ENCODE measurements at regions not wholly inside any gene's neighbourhood (a gene's known extent, or its start where the extent isn't known, plus 50 kb on each side); places are given as distances from the start of the nearest gene placed in this dataset.

DNA sequence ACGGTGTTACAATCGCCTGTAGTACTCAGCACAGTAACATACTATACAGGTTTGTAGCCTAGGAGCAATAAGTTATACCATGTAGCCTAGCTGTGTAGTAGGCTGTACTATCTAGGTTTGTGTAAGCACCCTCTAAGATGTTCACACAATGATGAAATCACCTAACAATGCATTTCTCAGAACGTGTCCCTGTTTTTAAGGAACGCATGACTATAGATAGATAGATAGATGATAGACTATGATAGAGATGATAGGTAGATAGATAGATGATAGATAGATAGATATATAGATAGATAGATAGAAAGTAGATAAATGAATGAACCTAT is 203.9 kb downstream of the FAM76B start:
- no peak for ATAC-seq (ENCODE audit: insufficient read depth, low read depth)
- TF ChIP-seq, protein P1, sequence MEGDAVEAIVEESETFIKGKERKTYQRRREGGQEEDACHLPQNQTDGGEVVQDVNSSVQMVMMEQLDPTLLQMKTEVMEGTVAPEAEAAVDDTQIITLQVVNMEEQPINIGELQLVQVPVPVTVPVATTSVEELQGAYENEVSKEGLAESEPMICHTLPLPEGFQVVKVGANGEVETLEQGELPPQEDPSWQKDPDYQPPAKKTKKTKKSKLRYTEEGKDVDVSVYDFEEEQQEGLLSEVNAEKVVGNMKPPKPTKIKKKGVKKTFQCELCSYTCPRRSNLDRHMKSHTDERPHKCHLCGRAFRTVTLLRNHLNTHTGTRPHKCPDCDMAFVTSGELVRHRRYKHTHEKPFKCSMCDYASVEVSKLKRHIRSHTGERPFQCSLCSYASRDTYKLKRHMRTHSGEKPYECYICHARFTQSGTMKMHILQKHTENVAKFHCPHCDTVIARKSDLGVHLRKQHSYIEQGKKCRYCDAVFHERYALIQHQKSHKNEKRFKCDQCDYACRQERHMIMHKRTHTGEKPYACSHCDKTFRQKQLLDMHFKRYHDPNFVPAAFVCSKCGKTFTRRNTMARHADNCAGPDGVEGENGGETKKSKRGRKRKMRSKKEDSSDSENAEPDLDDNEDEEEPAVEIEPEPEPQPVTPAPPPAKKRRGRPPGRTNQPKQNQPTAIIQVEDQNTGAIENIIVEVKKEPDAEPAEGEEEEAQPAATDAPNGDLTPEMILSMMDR (IDR thresholded peaks at IDR 0.05; ENCODE audit: borderline replicate concordance, extremely low read depth, low read length, poor library complexity, severe bottlenecking), result no peak
- no peak for TF ChIP-seq EZH2 (IDR thresholded peaks at IDR 0.05; ENCODE audit: borderline replicate concordance, low read depth, low read length, severe bottlenecking)
- H3K4me2 ChIP-seq (ENCODE audit: insufficient read depth, low read length), result no peak overlapping the region

DNA sequence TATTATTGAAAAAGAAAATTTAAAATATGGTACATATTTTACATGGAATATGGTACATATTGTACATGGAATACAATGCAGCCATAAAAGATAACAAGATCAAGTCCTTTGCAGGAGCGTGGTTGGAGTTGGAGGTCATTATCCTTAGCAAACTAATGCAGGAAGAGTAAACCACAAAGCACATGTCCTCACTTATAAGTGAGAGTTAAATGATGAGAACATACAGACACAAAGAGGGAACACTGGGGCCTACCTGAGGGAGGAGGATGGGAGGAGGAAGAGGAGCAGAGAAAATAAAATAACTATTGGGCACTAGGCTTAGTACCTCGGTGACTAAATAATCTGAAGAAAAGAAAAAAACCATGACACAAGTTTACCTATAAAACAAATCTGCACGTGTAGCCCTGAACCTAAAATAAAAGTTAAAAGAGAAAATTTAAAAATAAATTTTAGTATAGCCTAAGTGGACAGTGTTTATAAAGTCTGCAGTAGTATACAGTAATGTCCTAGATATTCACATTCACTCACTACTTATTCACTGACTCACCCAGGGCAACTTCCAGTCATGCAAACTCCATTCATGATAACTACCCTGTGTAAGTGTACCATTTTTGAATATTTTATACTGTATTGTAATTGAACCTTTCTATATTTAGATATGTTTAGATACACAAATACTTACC is 204.4 kb downstream of the FAM76B start:
- Histone ChIP-seq H3K9me3 (ENCODE audit: insufficient read depth, low read length, severe bottlenecking) (no peaks in the 10 kb centered on the region), H3K79me2 (ENCODE audit: insufficient read depth, low read length) (no peaks in the 10 kb centered on the region), H3K4me2 (ENCODE audit: insufficient read depth, low read length) (no peak overlapping the region), H3K36me3 (ENCODE audit: insufficient read depth, low read length) (no peaks in the 10 kb centered on the region), H3K27me3 (ENCODE audit: insufficient read depth, low read length, poor library complexity) (no peaks in the 10 kb centered on the region), H4K20me1 (ENCODE audit: insufficient read depth, low read length) (no peaks in the 10 kb centered on the region), H3K27ac (ENCODE audit: low read length) (no peak overlapping the region), H3K4me1 (ENCODE audit: insufficient read depth, low read length) (no peaks in the 10 kb centered on the region), H2AFZ (ENCODE audit: low read depth, low read length) (no peak overlapping the region), H3K9ac (ENCODE audit: low read depth, low read length) (no peak overlapping the region), H3K4me3 (ENCODE audit: low read depth in 1 of 2, low read length in 2 of 2) (no peak overlapping the region)
- no peak for ATAC-seq (ENCODE audit: insufficient read depth, low read depth)
- no peak for DNase-seq
- no peak for TF ChIP-seq EZH2 (IDR thresholded peaks at IDR 0.05; ENCODE audit: borderline replicate concordance, low read depth, low read length, severe bottlenecking)
- TF ChIP-seq, protein P1 (IDR thresholded peaks at IDR 0.05; ENCODE audit: borderline replicate concordance, extremely low read depth, low read length, poor library complexity, severe bottlenecking), result no peak

More for the DNA sequence above, 203.9 kb downstream of the FAM76B start:
- Histone ChIP-seq H2AFZ (ENCODE audit: low read depth, low read length) (no peak overlapping the region), H3K4me3 (ENCODE audit: low read depth in 1 of 2, low read length in 2 of 2) (no peak overlapping the region), H3K4me1 (ENCODE audit: insufficient read depth, low read length) (no peaks in the 10 kb centered on the region), H3K27me3 (ENCODE audit: insufficient read depth, low read length, poor library complexity) (no peaks in the 10 kb centered on the region), H3K79me2 (ENCODE audit: insufficient read depth, low read length) (no peaks in the 10 kb centered on the region), H3K36me3 (ENCODE audit: insufficient read depth, low read length) (no peaks in the 10 kb centered on the region), H3K9me3 (ENCODE audit: insufficient read depth, low read length, severe bottlenecking) (no peaks in the 10 kb centered on the region), H4K20me1 (ENCODE audit: insufficient read depth, low read length) (no peaks in the 10 kb centered on the region), H3K9ac (ENCODE audit: low read depth, low read length) (no peak overlapping the region), H3K27ac (ENCODE audit: low read length) (no peak overlapping the region)
- no peak for DNase-seq

DNA sequence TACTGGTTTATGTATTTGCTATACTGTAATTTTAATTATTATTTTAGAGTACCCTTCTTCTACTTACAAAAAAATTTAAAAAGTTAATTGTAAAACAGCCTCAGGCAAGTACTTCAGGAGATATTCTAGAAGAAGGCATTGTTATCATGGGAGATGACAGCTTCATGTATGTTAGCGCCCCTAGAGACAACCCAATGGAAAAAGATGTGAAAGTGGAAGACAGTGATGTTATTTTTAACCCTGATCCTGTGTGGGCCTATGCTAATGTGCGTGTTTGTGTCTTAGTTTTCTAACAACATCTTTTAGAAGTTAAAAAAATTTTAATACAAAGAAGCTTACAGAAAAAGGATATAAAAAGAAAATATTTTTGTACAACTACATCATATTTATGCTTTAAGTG is 205.0 kb downstream of the FAM76B start:
- no peak overlapping the region for H2AFZ ChIP-seq (ENCODE audit: low read depth, low read length)
- no peak overlapping the region for H3K9ac ChIP-seq (ENCODE audit: low read depth, low read length)
- H3K27me3 ChIP-seq (ENCODE audit: insufficient read depth, low read length, poor library complexity), result no peaks in the 10 kb centered on the region
- H3K4me1 ChIP-seq (ENCODE audit: insufficient read depth, low read length), result no peaks in the 10 kb centered on the region
- H3K4me2 ChIP-seq (ENCODE audit: insufficient read depth, low read length), result no peak overlapping the region
- no peaks in the 10 kb centered on the region for H3K9me3 ChIP-seq (ENCODE audit: insufficient read depth, low read length, severe bottlenecking)
- H3K27ac ChIP-seq (ENCODE audit: low read length), result no peak overlapping the region
- no peaks in the 10 kb centered on the region for H4K20me1 ChIP-seq (ENCODE audit: insufficient read depth, low read length)
- ATAC-seq (ENCODE audit: insufficient read depth, low read depth) (no peak), DNase-seq (no peak)
- H3K36me3 ChIP-seq (ENCODE audit: insufficient read depth, low read length), result no peaks in the 10 kb centered on the region
- TF ChIP-seq EZH2 (IDR thresholded peaks at IDR 0.05; ENCODE audit: borderline replicate concordance, low read depth, low read length, severe bottlenecking), result no peak
- TF ChIP-seq, protein P1 (IDR thresholded peaks at IDR 0.05; ENCODE audit: borderline replicate concordance, extremely low read depth, low read length, poor library complexity, severe bottlenecking), result no peak
- H3K79me2 ChIP-seq (ENCODE audit: insufficient read depth, low read length), result no peaks in the 10 kb centered on the region
- H3K4me3 ChIP-seq (ENCODE audit: low read depth in 1 of 2, low read length in 2 of 2), result no peak overlapping the region

All from DND-41 (cell line).